CD14-positive monocyte (primary cell): ENCODE measurements at regions not wholly inside any gene's neighbourhood (a gene's known extent, or its start where the extent isn't known, plus 50 kb on each side); places are given as distances from the start of the nearest gene placed in this dataset.

Experiments
- DNase-seq, 3 donors: peaks; one replicate each; pipeline ENCODE4 v3.0.0-alpha.2; 2011 to 2022
- H2AFZ ChIP-seq: 2 replicates; pipeline ENCODE4 v1.6.0; 2012; ENCODE audit warnings: mild to moderate bottlenecking, low read depth, low read length, inconsistent platforms; ENCODE audit not compliant: insufficient read depth, poor library complexity, severe bottlenecking
- H3K27ac ChIP-seq, 2 donors: 1 replicate in 1 of 2; 2 replicates in 1 of 2; pipeline ENCODE4 v1.5.1; 2012 to 2013; ENCODE audit warnings: low read length in 2 of 2, control low read depth in 1 of 2, inconsistent platforms in 1 of 2, low read depth in 1 of 2, mild to moderate bottlenecking in 1 of 2
- H3K27me3 ChIP-seq, 2 donors: one replicate each; pipeline versions ENCODE4 v1.6.0 to v1.6.1; 2011 to 2013; ENCODE audit warnings: low read length in 2 of 2; ENCODE audit not compliant: control insufficient read depth in 2 of 2, insufficient read depth in 2 of 2
- H3K36me3 ChIP-seq, 2 donors: replicated peaks in 1 of 2; 1 replicate in 1 of 2; 2 replicates in 1 of 2; pipeline versions ENCODE4 v1.5.1 to v1.6.1; 2012 to 2013; ENCODE audit warnings: low read length in 2 of 2, control low read depth in 1 of 2, inconsistent platforms in 1 of 2, mild to moderate bottlenecking in 1 of 2; ENCODE audit not compliant: insufficient read depth in 2 of 2, control insufficient read depth in 1 of 2
- H3K4me1 ChIP-seq, 2 donors: 1 replicate in 1 of 2; 2 replicates in 1 of 2; pipeline versions ENCODE4 v1.5.1 to v1.6.1; 2012 to 2013; ENCODE audit warnings: low read length in 2 of 2, control low read depth in 1 of 2, inconsistent platforms in 1 of 2, mild to moderate bottlenecking in 1 of 2, moderate library complexity in 1 of 2; ENCODE audit not compliant: insufficient read depth in 2 of 2, control insufficient read depth in 1 of 2
- H3K4me2 ChIP-seq: replicated peaks from 2 replicates; pipeline ENCODE3; 2012; ENCODE audit warnings: low read length, moderate library complexity, mild to moderate bottlenecking; ENCODE audit not compliant: poor library complexity, severe bottlenecking; ENCODE audit errors: extremely low read depth
- H3K4me3 ChIP-seq, 3 experiments: fragments of 200-600 bp in 1 of 3; sonication (generic) in 1 of 3; replicated peaks in 1 of 3; 1 replicate in 2 of 3; 2 replicates in 1 of 3; pipeline ENCODE4 v1.5.1; 2011 to 2013; ENCODE audit warnings: low read length in 3 of 3, mild to moderate bottlenecking in 3 of 3, control low read depth in 2 of 3, low read depth in 2 of 3, inconsistent platforms in 1 of 3, moderate library complexity in 1 of 3
- H3K79me2 ChIP-seq: 2 replicates; pipeline ENCODE4 v1.6.0; 2012; ENCODE audit warnings: mild to moderate bottlenecking, control low read depth, inconsistent platforms, low read length, moderate library complexity; ENCODE audit not compliant: insufficient read depth
- H3K9ac ChIP-seq: 2 replicates; pipeline ENCODE4 v1.6.0; 2017; ENCODE audit warnings: low read length, mild to moderate bottlenecking; ENCODE audit not compliant: insufficient read depth, poor library complexity, severe bottlenecking
- H3K9me3 ChIP-seq, 2 donors: replicated peaks in 1 of 2; 1 replicate in 1 of 2; 2 replicates in 1 of 2; pipeline versions ENCODE4 v1.5.1 to v1.6.1; 2012 to 2013; ENCODE audit warnings: low read length in 2 of 2, control low read depth in 1 of 2; ENCODE audit not compliant: control insufficient read depth in 1 of 2, insufficient read depth in 1 of 2
- H4K20me1 ChIP-seq: 2 replicates; pipeline ENCODE4 v1.6.0; 2012; ENCODE audit warnings: mild to moderate bottlenecking, low read length, control low read depth, moderate library complexity; ENCODE audit not compliant: insufficient read depth
- H3K27ac Mint-ChIP-seq, 7 donors: one replicate each; pipeline ENCODE4 v1.8.0; 2020; ENCODE audit warnings: mild to moderate bottlenecking in 7 of 7, mixed read lengths in 7 of 7, moderate library complexity in 6 of 7, inconsistent platforms in 2 of 7
- H3K27me3 Mint-ChIP-seq, 3 donors: one replicate each; pipeline ENCODE4 v1.8.0; 2021 to 2022; ENCODE audit warnings: low read depth in 3 of 3, mild to moderate bottlenecking in 3 of 3, mixed read lengths in 3 of 3, moderate library complexity in 3 of 3, inconsistent platforms in 1 of 3
- H3K36me3 Mint-ChIP-seq, 2 donors: one replicate each; pipeline ENCODE4 v1.8.0; 2020; ENCODE audit warnings: mixed read lengths in 2 of 2, inconsistent platforms in 1 of 2, mild to moderate bottlenecking in 1 of 2
- H3K4me1 Mint-ChIP-seq: one replicate; pipeline ENCODE4 v1.8.0; 2020; ENCODE audit warnings: mild to moderate bottlenecking, mixed read lengths
- H3K4me3 Mint-ChIP-seq, 2 donors: one replicate each; pipeline ENCODE4 v1.8.0; 2020; ENCODE audit warnings: mild to moderate bottlenecking in 2 of 2, mixed read lengths in 2 of 2, moderate library complexity in 1 of 2
- H3K9me3 Mint-ChIP-seq, 7 donors: one replicate each; pipeline ENCODE4 v1.8.0; 2020 to 2022; ENCODE audit warnings: mixed read lengths in 7 of 7, mild to moderate bottlenecking in 6 of 7, moderate library complexity in 6 of 7, inconsistent platforms in 2 of 7
- WGBS: methylation state at CpG from one replicate; pipeline ENCODE4 v1.1.5; 2013; ENCODE audit warnings: missing lambda C conversion rate; ENCODE audit not compliant: insufficient coverage; 5-methylcytosine and 5-hydroxymethylcytosine counted together
- intact Hi-C, 2 donors: fragments of 100-400 bp; cut with micrococcal nuclease; formaldehyde crosslinking; loops; one replicate each; pipeline versions ENCODE4 v1.15.0 to v1.15.1; 2023
- TF ChIP-seq, protein P1 (sequence below): fragments of 200-600 bp; IDR thresholded peaks from one replicate; pipeline ENCODE4 v1.8.0; 2022; ENCODE audit warnings: antibody characterized with exemption, mild to moderate bottlenecking

DNA sequence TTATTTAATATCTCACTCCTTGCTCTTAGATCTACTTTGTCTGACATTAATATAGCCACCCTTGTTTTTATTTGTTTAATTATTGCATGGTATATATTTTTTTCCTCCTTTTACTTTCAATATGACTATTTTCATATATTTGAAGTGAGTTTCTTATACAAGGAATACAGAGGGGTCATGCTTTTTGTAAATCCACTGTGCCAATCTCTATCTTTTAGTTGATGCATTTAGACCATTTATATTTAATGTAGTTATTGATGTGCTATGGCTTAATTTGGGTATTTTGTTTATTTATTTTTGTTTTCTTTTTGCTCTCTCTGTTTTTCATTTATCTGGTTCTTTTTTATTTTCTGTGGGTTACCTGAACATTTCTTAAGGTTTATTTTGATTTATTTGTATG, 750.6 kb downstream of the TMEM182 start:
- H2AFZ ChIP-seq: no peak overlapping the region
- Mint-ChIP-seq H3K4me1 (no peaks in the 10 kb centered on the region), H3K4me3 (no peak overlapping the region), H3K27ac (no peak overlapping the region), H3K27me3 (no peaks in the 10 kb centered on the region), H3K36me3 (no peaks in the 10 kb centered on the region), H3K9me3 (peaks cover 0 to 7% (median 4%) of the 10 kb centered on the region in 7 donors)
- no peak overlapping the region for H3K4me3 ChIP-seq
- H4K20me1 ChIP-seq: no peaks in the 10 kb centered on the region
- no peak overlapping the region for H3K27ac ChIP-seq
- intact Hi-C loops: no loop called here
- H3K79me2 ChIP-seq: no peaks in the 10 kb centered on the region
- H3K27me3 ChIP-seq: no peaks in the 10 kb centered on the region
- H3K4me2 ChIP-seq: no peak overlapping the region
- no peak overlapping the region for H3K9ac ChIP-seq
- no peaks in the 10 kb centered on the region for H3K36me3 ChIP-seq
- H3K9me3 ChIP-seq: peaks cover 0 to 16% of the 10 kb centered on the region in 2 donors
- no peaks in the 10 kb centered on the region for H3K4me1 ChIP-seq
- TF ChIP-seq, protein P1, sequence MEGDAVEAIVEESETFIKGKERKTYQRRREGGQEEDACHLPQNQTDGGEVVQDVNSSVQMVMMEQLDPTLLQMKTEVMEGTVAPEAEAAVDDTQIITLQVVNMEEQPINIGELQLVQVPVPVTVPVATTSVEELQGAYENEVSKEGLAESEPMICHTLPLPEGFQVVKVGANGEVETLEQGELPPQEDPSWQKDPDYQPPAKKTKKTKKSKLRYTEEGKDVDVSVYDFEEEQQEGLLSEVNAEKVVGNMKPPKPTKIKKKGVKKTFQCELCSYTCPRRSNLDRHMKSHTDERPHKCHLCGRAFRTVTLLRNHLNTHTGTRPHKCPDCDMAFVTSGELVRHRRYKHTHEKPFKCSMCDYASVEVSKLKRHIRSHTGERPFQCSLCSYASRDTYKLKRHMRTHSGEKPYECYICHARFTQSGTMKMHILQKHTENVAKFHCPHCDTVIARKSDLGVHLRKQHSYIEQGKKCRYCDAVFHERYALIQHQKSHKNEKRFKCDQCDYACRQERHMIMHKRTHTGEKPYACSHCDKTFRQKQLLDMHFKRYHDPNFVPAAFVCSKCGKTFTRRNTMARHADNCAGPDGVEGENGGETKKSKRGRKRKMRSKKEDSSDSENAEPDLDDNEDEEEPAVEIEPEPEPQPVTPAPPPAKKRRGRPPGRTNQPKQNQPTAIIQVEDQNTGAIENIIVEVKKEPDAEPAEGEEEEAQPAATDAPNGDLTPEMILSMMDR: no peak
- DNase-seq: no peak

DNA sequence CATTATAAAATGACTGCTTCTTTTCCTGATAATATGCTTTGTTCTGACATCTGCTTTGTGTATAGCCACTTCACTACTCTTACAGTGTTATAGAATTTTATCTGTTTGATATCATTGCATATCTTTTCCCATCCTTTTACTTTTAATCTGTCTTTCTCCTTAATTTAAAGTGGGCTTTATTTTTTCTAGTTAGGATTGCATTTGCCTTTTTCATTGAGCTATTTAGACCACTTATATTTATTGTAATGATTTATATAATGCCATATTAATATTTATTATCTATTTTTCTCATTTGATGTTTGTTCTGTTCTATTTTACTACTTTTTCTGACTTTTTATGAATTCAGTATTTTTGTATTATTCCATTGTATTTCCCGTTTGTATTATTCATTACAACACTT, 758.7 kb downstream of the TMEM182 start:
- no peak overlapping the region for H3K4me3 ChIP-seq
- no peaks in the 10 kb centered on the region for H3K27me3 ChIP-seq
- no peak overlapping the region for H2AFZ ChIP-seq
- Mint-ChIP-seq H3K27ac (no peak overlapping the region), H3K9me3 (peaks cover 0 to 5% (median 3%) of the 10 kb centered on the region in 7 donors), H3K36me3 (no peaks in the 10 kb centered on the region), H3K4me3 (no peak overlapping the region), H3K27me3 (no peaks in the 10 kb centered on the region), H3K4me1 (no peaks in the 10 kb centered on the region)
- H4K20me1 ChIP-seq: no peaks in the 10 kb centered on the region
- H3K4me1 ChIP-seq: no peaks in the 10 kb centered on the region
- H3K79me2 ChIP-seq: no peaks in the 10 kb centered on the region
- no peak for DNase-seq
- no peaks in the 10 kb centered on the region for H3K9me3 ChIP-seq
- no peak overlapping the region for H3K4me2 ChIP-seq
- no CpG with 5 or more reads among the region's 1 CpG for WGBS
- H3K27ac ChIP-seq: no peak overlapping the region
- TF ChIP-seq, protein P1: no peak
- H3K36me3 ChIP-seq: no peaks in the 10 kb centered on the region
- no peak overlapping the region for H3K9ac ChIP-seq
- intact Hi-C loops: no loop called here
